ENCODE measurements at regions not wholly inside any gene's neighbourhood (a gene's known extent, or its start where the extent isn't known, plus 50 kb on each side); places are given as distances from the start of the nearest gene placed in this dataset.

- no peak for TF ChIP-seq EZH2phosphoT487 (IDR thresholded peaks at IDR 0.05; ENCODE audit: borderline replicate concordance)
- TF ChIP-seq, protein P1, sequence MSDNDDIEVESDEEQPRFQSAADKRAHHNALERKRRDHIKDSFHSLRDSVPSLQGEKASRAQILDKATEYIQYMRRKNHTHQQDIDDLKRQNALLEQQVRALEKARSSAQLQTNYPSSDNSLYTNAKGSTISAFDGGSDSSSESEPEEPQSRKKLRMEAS (IDR thresholded peaks at IDR 0.05) = no peak
- no peak for TF ChIP-seq SIN3A (IDR thresholded peaks at IDR 0.05; ENCODE audit: low read depth)
- TF ChIP-seq CTCF (IDR thresholded peaks at IDR 0.05 in 2 of 3, conservative IDR thresholded peaks at IDR 0.05 in 1 of 3; ENCODE audit: borderline replicate concordance in 1 of 3, insufficient read depth in 1 of 3, low read depth in 2 of 3, low read length in 2 of 3) = no peak
Observed at GRCh38 chr4:136558940-136559494, 973.3 kb downstream of the PCDH18 start (continued).

- Histone ChIP-seq H3K9me3 (ENCODE audit: control insufficient read depth in 1 of 2, insufficient read depth in 1 of 2, low read depth in 1 of 2, low read length in 2 of 2) (no peaks in the 10 kb centered on the region), H3K4me1 (ENCODE audit: control insufficient read depth in 1 of 2, insufficient read depth in 2 of 2, low read length in 2 of 2) (no peaks in the 10 kb centered on the region), H3K9me2 (ENCODE audit: insufficient read depth) (no peaks in the 10 kb centered on the region), H3K36me3 (ENCODE audit: control insufficient read depth in 1 of 2, insufficient read depth in 2 of 2, low read length in 2 of 2) (no peaks in the 10 kb centered on the region), H3K9ac (ENCODE audit: low read length) (no peak overlapping the region), H3K79me2 (ENCODE audit: insufficient read depth, low read length) (no peaks in the 10 kb centered on the region), H2AFZ (ENCODE audit: low read depth, low read length, poor library complexity, severe bottlenecking) (no peak overlapping the region), H3K27ac (ENCODE audit: low read depth, low read length) (no peak overlapping the region), H3K4me2 (ENCODE audit: low read length) (no peak overlapping the region), H4K20me1 (ENCODE audit: insufficient read depth) (no peaks in the 10 kb centered on the region), H3K4me3 (replicated peaks in 1 of 2; ENCODE audit: low read depth in 1 of 2, low read length in 2 of 2) (no peak overlapping the region), H3K27me3 (ENCODE audit: insufficient read depth, low read length) (no peaks in the 10 kb centered on the region)
- CTCF ChIA-PET = no interaction called here
- no TSS peak for BruUV-seq (replicated peaks)
- ATAC-seq = no peak
- POLR2A ChIA-PET = no interaction called here
- TF ChIP-seq RAD21 (IDR thresholded peaks at IDR 0.05; ENCODE audit: low read depth) (no peak), SIN3A (IDR thresholded peaks at IDR 0.05; ENCODE audit: low read depth) (no peak), SP1 (IDR thresholded peaks at IDR 0.05; ENCODE audit: low read depth) (no peak), CEBPB (IDR thresholded peaks at IDR 0.05; ENCODE audit: low read depth) (no peak), JUND (IDR thresholded peaks at IDR 0.05) (no peak), POLR2AphosphoS5 (IDR thresholded peaks at IDR 0.05; ENCODE audit: low read depth, low read length) (no peak), FOSL1 (IDR thresholded peaks at IDR 0.05; ENCODE audit: low read depth) (no peak), POLR2A (IDR thresholded peaks at IDR 0.05; ENCODE audit: borderline replicate concordance, extremely low read depth, insufficient read depth, insufficient read length) (no peak), ZBTB33 (IDR thresholded peaks at IDR 0.05; ENCODE audit: extremely low read depth, insufficient replicate concordance, low read length) (no peak), ZNF274 (IDR thresholded peaks at IDR 0.05; ENCODE audit: low read depth, low read length) (no peak)
- TF ChIP-seq, protein P2, sequence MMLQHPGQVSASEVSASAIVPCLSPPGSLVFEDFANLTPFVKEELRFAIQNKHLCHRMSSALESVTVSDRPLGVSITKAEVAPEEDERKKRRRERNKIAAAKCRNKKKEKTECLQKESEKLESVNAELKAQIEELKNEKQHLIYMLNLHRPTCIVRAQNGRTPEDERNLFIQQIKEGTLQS (IDR thresholded peaks at IDR 0.05) = no peak
- TF ChIP-seq, protein P1 (IDR thresholded peaks at IDR 0.05) = no peak
- RAD21 ChIA-PET (ENCODE audit: low non-redundant PET in 1 of 2, low total read pairs in 2 of 2, uncharacterized antibody in 2 of 2, unreplicated experiment in 2 of 2) = no interaction called here
- intact Hi-C loops (cut with micrococcal nuclease) = no loop called here
- DNase-seq (ENCODE audit: low read depth, low spot score) = no peak
Observed at GRCh38 chr4:136557396-136557795, 974.9 kb downstream of the PCDH18 start.

All from HCT116 (cell line).